ENCODE measurements at regions not wholly inside any gene's neighbourhood (a gene's known extent, or its start where the extent isn't known, plus 50 kb on each side); places are given as distances from the start of the nearest gene placed in this dataset.

- DNase-seq (ENCODE audit: low read depth in 2 of 2): no peak
Measured at GRCh38 chr1:30332116-30333094, 391.0 kb downstream of the MATN1 start.

DNA sequence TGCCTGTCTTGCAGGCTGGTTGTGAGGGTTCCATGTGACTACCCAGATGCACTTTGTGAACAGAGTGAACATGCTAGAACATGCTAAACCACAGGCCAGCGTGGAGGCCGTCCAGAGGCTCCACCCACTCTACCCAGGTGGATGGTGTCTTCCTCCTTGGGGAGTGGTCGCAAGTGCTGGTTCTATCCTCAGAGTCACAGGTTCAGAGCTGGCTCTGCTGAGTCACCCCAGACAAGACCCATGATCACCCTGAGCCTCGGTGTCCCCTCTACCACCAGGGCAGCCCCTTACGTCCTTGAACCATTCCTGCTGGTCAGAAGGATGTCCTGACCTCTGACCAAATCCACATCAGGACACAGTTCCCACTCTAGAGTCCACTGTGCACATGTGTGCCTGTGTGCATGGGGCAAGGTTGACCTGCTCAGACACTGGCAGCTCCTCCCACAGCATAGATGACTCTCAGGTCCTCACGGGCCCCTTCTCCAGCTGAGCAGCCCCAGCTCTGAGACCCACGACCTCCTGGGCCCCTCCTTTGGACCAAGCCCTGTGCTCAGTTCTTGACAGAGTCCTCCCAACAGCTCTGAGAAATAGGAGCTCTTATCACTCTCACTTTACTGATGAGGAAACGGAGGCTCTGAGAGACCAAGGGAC is 391.8 kb downstream of the MATN1 start:
- DNase-seq (ENCODE audit: low read depth in 2 of 2): no peak

DNA sequence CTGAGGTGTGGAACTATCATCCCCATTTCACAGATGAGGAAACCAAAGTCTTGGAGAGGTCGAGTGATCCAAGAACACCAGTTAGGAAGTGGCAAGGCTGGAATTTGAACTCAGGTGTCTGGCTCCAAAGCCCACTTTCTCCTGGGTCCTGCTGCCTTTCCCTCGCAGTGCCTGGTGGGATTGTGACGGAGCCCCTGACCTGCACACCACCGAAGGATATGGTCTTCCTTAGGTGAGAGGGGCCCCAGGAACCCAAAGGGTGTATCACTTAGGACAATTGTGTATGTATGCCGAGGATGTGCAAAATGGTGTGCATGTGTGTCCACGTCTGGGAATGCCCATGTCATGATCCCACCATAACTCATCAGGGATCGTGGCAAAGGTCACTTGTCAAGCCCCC is 392.7 kb downstream of the MATN1 start:
- DNase-seq (ENCODE audit: low read depth in 2 of 2): no peak

DNA sequence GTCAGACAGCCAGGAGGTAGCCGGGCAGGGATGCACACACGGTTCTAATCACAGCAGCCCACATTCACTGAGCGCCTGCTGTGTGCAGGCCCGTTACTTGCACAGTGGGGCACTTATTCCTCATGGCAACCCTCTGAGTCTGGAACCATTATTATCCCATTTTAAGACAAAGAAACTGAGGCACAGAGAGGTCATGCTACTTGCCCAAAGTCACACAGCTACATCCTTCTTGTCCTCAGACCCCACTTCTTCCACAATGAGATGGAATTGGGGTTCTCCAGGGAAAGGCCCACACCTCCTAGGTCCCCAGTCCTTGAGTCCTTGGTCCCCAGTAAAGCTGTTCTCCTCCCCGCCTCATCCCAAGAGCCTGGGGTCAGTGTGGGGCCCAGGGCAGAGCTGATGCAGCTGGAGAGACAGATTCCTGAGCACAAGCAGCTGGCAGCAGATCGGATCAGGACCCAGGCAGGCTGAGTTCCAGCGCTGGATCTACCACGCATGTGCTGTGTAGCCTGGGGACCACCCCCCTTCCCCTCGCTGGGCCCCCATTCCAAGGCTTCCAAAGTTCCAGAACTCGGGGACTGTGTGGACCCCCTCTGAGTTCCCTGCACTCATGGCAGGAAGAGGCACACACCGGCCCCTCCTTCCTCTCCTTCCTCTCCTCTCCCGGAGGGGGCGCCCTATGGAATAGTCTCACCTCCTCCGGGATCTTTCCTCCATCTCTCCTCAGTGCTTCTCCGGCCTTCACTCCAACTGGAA is 393.4 kb downstream of the MATN1 start:
- no peak for DNase-seq (ENCODE audit: low read depth in 2 of 2)

DNA sequence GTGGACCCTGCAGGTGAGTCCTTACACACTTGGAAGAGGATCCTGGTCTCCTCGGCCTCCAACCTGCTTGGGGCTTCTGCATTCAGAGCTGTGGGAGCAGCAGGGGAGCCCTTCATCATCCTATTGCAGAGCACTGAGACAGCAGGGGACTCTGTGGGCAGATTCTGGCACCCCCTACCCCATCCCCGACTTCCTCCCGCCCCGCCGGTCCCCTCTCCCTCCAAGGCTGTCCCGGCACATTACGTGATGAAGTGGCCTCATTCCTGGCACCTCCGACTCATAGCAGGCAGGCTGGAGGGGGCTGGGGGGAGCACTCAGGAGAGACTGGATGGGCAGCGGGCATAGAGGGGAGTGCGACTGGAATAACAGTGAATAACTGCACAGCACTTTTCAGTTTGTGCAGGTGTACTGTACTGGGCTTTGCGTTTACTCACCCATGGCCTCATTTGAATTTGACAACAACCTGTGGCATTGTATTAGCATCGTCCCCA is 394.1 kb downstream of the MATN1 start:
- DNase-seq (ENCODE audit: low read depth in 2 of 2): no peak

GRCh38 chr1:30328401-30329262 is 394.8 kb downstream of the MATN1 start:
- no peak for DNase-seq (ENCODE audit: low read depth in 2 of 2)

- no peak for DNase-seq (ENCODE audit: low read depth in 2 of 2)
Measured at GRCh38 chr1:30328100-30328370, 395.4 kb downstream of the MATN1 start.

DNA sequence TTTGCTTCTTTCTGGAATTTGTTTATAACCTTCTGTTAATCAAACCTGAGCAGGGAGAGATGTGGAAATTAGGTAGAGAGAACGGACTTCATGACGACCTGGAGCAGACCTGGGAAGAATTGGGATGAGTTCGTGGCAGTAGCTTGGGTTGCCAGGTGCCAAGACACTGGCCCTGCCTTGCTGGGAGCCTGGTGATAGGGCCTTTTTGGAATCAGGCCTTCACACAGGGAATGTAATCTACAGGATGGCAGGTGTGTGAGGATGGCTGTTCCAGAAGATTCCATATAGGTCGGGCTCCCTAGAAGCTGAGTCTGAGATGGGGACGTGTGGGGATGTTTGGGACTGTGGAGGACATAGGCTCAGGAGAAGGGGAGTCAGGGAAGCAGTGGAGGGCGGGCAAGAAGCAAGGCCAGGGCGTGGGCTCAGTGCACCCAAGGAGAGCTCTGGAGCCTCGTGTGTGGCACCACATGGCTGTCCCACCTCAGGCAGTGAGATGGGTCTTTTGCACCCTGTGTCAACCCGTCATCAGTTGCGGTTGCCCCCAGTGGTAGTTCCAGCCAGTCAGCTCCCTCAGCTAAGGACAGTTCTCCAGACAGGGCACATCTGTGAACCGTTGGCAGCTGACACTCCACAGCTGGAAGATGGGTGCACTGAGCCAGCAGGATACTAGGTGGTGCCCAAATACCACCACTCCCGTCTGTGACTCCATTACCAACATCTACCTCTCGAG is 395.9 kb downstream of the MATN1 start:
- no peak for DNase-seq (ENCODE audit: low read depth in 2 of 2)

- no peak for DNase-seq (ENCODE audit: low read depth in 2 of 2)
Measured at GRCh38 chr1:30325999-30326398, 397.4 kb downstream of the MATN1 start.

GRCh38 chr1:30325085-30325935 is 398.1 kb downstream of the MATN1 start:
- no peak for DNase-seq (ENCODE audit: low read depth in 2 of 2)

GRCh38 chr1:30324251-30325084 is 398.9 kb downstream of the MATN1 start:
- DNase-seq (ENCODE audit: low read depth in 2 of 2): no peak

- no peak for DNase-seq (ENCODE audit: low read depth in 2 of 2)
Measured at GRCh38 chr1:30323841-30324240, 399.5 kb downstream of the MATN1 start.

- DNase-seq (ENCODE audit: low read depth in 2 of 2): no peak
Measured at GRCh38 chr1:30323352-30323751, 400.0 kb downstream of the MATN1 start.

- DNase-seq (ENCODE audit: low read depth in 2 of 2): no peak
Measured at GRCh38 chr1:30322859-30323257, 400.5 kb downstream of the MATN1 start.

- DNase-seq (ENCODE audit: low read depth in 2 of 2): no peak
Measured at GRCh38 chr1:30321996-30322858, 401.2 kb downstream of the MATN1 start.

GRCh38 chr1:30321246-30321910 is 402.0 kb downstream of the MATN1 start:
- no peak for DNase-seq (ENCODE audit: low read depth in 2 of 2)

GRCh38 chr1:30320581-30320890 is 402.8 kb downstream of the MATN1 start:
- DNase-seq (ENCODE audit: low read depth in 2 of 2): no peak
